ENCODE measurements at regions not wholly inside any gene's neighbourhood (a gene's known extent, or its start where the extent isn't known, plus 50 kb on each side); places are given as distances from the start of the nearest gene placed in this dataset.
"Not testable (repeated sequence)": the region's sequence is repeated elsewhere in the genome, so short reads cannot be mapped to it uniquely, and the experiment has no call there.

DNA sequence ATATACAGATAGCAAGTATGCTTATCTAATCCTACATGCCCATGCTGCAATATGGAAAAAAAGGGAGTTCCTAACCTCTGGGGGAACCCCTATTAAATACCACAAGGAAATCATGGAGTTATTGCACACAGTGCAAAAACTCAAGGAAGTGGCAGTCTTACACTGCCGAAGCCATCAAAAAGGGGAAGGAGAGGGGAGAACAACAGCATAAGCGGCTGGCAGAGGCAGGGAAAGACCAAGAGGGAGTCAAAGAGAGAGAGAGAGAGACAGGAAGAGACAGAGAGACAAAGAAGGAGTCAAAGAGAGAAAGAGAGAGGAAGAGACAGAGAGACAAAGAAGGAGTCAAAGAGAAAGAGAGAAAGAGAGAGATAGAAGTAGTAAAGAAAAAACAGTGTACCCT lies 267.3 kb downstream of the S1PR1 start:
- H3K9me1 ChIP-seq (replicated peaks; ENCODE audit: control insufficient read depth, extremely low read depth, insufficient read depth, low read length); H3K4me3 ChIP-seq (replicated peaks in 1 of 3; ENCODE audit: insufficient read depth in 1 of 3, low read depth in 1 of 3, low read length in 3 of 3); dilution Hi-C loops (cut with MboI; ENCODE audit: extremely low pct_ligation_motif_present, low sequenced_read_pairs); CTCF ChIA-PET; H3K9me3 ChIP-seq (replicated peaks; ENCODE audit: control insufficient read depth, insufficient read depth, low read length); DNase-seq (ENCODE audit: low read depth, low spot score); H3K27ac ChIP-seq (ENCODE audit: insufficient read depth, low read depth, low read length); H3K9ac ChIP-seq (replicated peaks; ENCODE audit: extremely low read depth, insufficient read depth, low read length); H3K4me1 ChIP-seq (ENCODE audit: control insufficient read depth, extremely low read depth, insufficient read depth, low read length); H3K4me2 ChIP-seq (ENCODE audit: insufficient read depth, low read length); FAIRE-seq; intact Hi-C loops (cut with micrococcal nuclease); POLR2A ChIA-PET; H3K36me3 ChIP-seq (ENCODE audit: control insufficient read depth in 2 of 2, extremely low read depth in 1 of 2, insufficient read depth in 2 of 2, low read length in 2 of 2); H2AFZ ChIP-seq (ENCODE audit: low read depth, low read length); H4K20me1 ChIP-seq (replicated peaks; ENCODE audit: control insufficient read depth, extremely low read depth, insufficient read depth, low read length); BruUV-seq (replicated peaks); H3K27me3 ChIP-seq (ENCODE audit: control insufficient read depth in 2 of 2, insufficient read depth in 2 of 2, low read length in 2 of 2); H3K79me2 ChIP-seq (ENCODE audit: control insufficient read depth, insufficient read depth, low read length): not testable (repeated sequence)

GRCh38 chr1:101505240-101505639 lies 268.4 kb downstream of the S1PR1 start:
- DNase-seq (ENCODE audit: low read depth, low spot score); H3K9me1 ChIP-seq (replicated peaks; ENCODE audit: control insufficient read depth, extremely low read depth, insufficient read depth, low read length); H2AFZ ChIP-seq (ENCODE audit: low read depth, low read length); BruUV-seq (replicated peaks); H3K36me3 ChIP-seq (ENCODE audit: control insufficient read depth in 2 of 2, extremely low read depth in 1 of 2, insufficient read depth in 2 of 2, low read length in 2 of 2); H3K79me2 ChIP-seq (ENCODE audit: control insufficient read depth, insufficient read depth, low read length); H3K9ac ChIP-seq (replicated peaks; ENCODE audit: extremely low read depth, insufficient read depth, low read length); H3K27ac ChIP-seq (ENCODE audit: insufficient read depth, low read depth, low read length); H3K4me1 ChIP-seq (ENCODE audit: control insufficient read depth, extremely low read depth, insufficient read depth, low read length); intact Hi-C loops (cut with micrococcal nuclease); H3K27me3 ChIP-seq (ENCODE audit: control insufficient read depth in 2 of 2, insufficient read depth in 2 of 2, low read length in 2 of 2); H3K4me3 ChIP-seq (replicated peaks in 1 of 3; ENCODE audit: insufficient read depth in 1 of 3, low read depth in 1 of 3, low read length in 3 of 3); H3K9me3 ChIP-seq (replicated peaks; ENCODE audit: control insufficient read depth, insufficient read depth, low read length); POLR2A ChIA-PET; dilution Hi-C loops (cut with MboI; ENCODE audit: extremely low pct_ligation_motif_present, low sequenced_read_pairs); FAIRE-seq; H4K20me1 ChIP-seq (replicated peaks; ENCODE audit: control insufficient read depth, extremely low read depth, insufficient read depth, low read length); H3K4me2 ChIP-seq (ENCODE audit: insufficient read depth, low read length): not testable (repeated sequence)
- CTCF ChIA-PET = interaction anchor here (1.2 to 1.8 kb wide), 5 partner anchors 15 to 929 kb away, joined by 3 to 12 read pairs (median 4); no protein-coding TSS in a partner anchor
